Neural cell (in vitro differentiated cells): ENCODE measurements at regions not wholly inside any gene's neighbourhood (a gene's known extent, or its start where the extent isn't known, plus 50 kb on each side); places are given as distances from the start of the nearest gene placed in this dataset.

Source experiments
- H2AFZ ChIP-seq: fragments of 200-600, 300-800 bp; sonication (generic), shearing (Covaris generic); 2 replicates; pipeline ENCODE4 v1.6.0; 2014; ENCODE audit warnings: low read depth, mild to moderate bottlenecking, antibody characterized with exemption, low read length, moderate library complexity
- H3F3A ChIP-seq: fragments of 200-600 bp; shearing (Covaris generic); 2 replicates; pipeline ENCODE4 v1.6.1; 2016; ENCODE audit warnings: mild to moderate bottlenecking, moderate library complexity, mixed read lengths, antibody characterized with exemption, low read length; ENCODE audit not compliant: insufficient read depth, poor library complexity, severe bottlenecking
- H3K27ac ChIP-seq: fragments of 200-600, 300-800 bp; sonication (generic), shearing (Covaris generic); 2 replicates; pipeline ENCODE4 v1.5.1; 2014; ENCODE audit warnings: mild to moderate bottlenecking, low read length, moderate library complexity
- H3K27me3 ChIP-seq: fragments of 300-800, 200-600 bp; sonication (generic), shearing (Covaris generic); 2 replicates; pipeline ENCODE4 v1.6.0; 2014; ENCODE audit warnings: mild to moderate bottlenecking, low read depth, low read length, moderate library complexity; ENCODE audit not compliant: insufficient read depth
- H3K36me3 ChIP-seq: fragments of 300-800, 200-600 bp; sonication (generic), shearing (Covaris generic); 2 replicates; pipeline ENCODE4 v1.5.1; 2014; ENCODE audit warnings: mild to moderate bottlenecking, antibody characterized with exemption, low read length, moderate library complexity; ENCODE audit not compliant: insufficient read depth
- H3K4me2 ChIP-seq: fragments of 300-800, 200-600 bp; sonication (generic), shearing (Covaris generic); 2 replicates; pipeline ENCODE4 v1.6.0; 2014; ENCODE audit warnings: mild to moderate bottlenecking, low read length
- H3K4me3 ChIP-seq: fragments of 300-800, 200-600 bp; sonication (generic), shearing (Covaris generic); 2 replicates; pipeline ENCODE4 v1.5.1; 2014; ENCODE audit warnings: mild to moderate bottlenecking, low read length, moderate library complexity
- H3K79me2 ChIP-seq: fragments of 200-600 bp; shearing (Covaris generic); replicated peaks from 2 replicates; pipeline ENCODE4 v1.6.0; 2014; ENCODE audit warnings: mild to moderate bottlenecking, low read length, moderate library complexity; ENCODE audit not compliant: insufficient read depth
- H3K9ac ChIP-seq: fragments of 300-800, 200-600 bp; sonication (generic), shearing (Covaris generic); 2 replicates; pipeline ENCODE4 v1.6.1; 2016; ENCODE audit warnings: mild to moderate bottlenecking, low read length, mixed read lengths
- H3K9me2 ChIP-seq: fragments of 200-600 bp; shearing (Covaris generic); 2 replicates; pipeline ENCODE4 v1.6.1; 2016; ENCODE audit warnings: mild to moderate bottlenecking, low read length, mixed read lengths; ENCODE audit not compliant: insufficient read depth
- H3K9me3 ChIP-seq: fragments of 200-600, 300-800 bp; sonication (generic), shearing (Covaris generic); 2 replicates; pipeline ENCODE4 v1.6.1; 2016; ENCODE audit warnings: mild to moderate bottlenecking, mixed run types, low read length, moderate library complexity, mixed read lengths
- H4K20me1 ChIP-seq: fragments of 200-600 bp; shearing (Covaris generic); 2 replicates; pipeline ENCODE4 v1.6.1; 2016; ENCODE audit warnings: mild to moderate bottlenecking, mixed run types; ENCODE audit not compliant: insufficient read depth
- EP300 ChIP-seq: fragments of 450-650 bp; conservative IDR thresholded peaks from 2 replicates; pipeline ENCODE4 v1.6.1; 2014; ENCODE audit warnings: antibody characterized with exemption, mild to moderate bottlenecking, moderate library complexity; ENCODE audit not compliant: poor library complexity, severe bottlenecking
- EZH2 ChIP-seq: fragments of 200-600, 300-800 bp; shearing (Covaris generic), sonication (generic); IDR thresholded peaks from 2 replicates; pipeline ENCODE4 v1.6.1; 2014; ENCODE audit warnings: antibody characterized with exemption, low read length, borderline replicate concordance, mild to moderate bottlenecking; ENCODE audit not compliant: insufficient read depth, poor library complexity, severe bottlenecking
- MXI1 ChIP-seq: fragments of 450-650 bp; conservative IDR thresholded peaks from 2 replicates; pipeline ENCODE4 v1.6.1; 2014; ENCODE audit warnings: antibody characterized with exemption, mild to moderate bottlenecking; ENCODE audit not compliant: poor library complexity, severe bottlenecking
- POLR2AphosphoS5 ChIP-seq: IDR thresholded peaks from 2 replicates; pipeline ENCODE4 v1.6.1; 2012
- RAD21 ChIP-seq: fragments of 450-650 bp; conservative IDR thresholded peaks from 2 replicates; pipeline ENCODE4 v1.6.1; 2014; ENCODE audit warnings: antibody characterized with exemption, mild to moderate bottlenecking, moderate library complexity
- SMC3 ChIP-seq: fragments of 450-650 bp; conservative IDR thresholded peaks from 2 replicates; pipeline ENCODE4 v1.6.1; 2014; ENCODE audit warnings: antibody characterized with exemption, mild to moderate bottlenecking, moderate library complexity; ENCODE audit not compliant: poor library complexity
- TAF1 ChIP-seq: IDR thresholded peaks from 2 replicates; pipeline ENCODE4 v1.6.1; 2012; ENCODE audit warnings: low read depth
- TF ChIP-seq, protein P1 (sequence below): fragments of 450-650 bp; IDR thresholded peaks from 2 replicates; pipeline ENCODE4 v1.5.1; 2014; ENCODE audit warnings: antibody characterized with exemption, mild to moderate bottlenecking, moderate library complexity; ENCODE audit not compliant: poor library complexity, severe bottlenecking
- TF ChIP-seq, protein P2 (sequence below): IDR thresholded peaks from 2 replicates; pipeline ENCODE4 v1.6.1; 2012; ENCODE audit warnings: borderline replicate concordance

DNA sequence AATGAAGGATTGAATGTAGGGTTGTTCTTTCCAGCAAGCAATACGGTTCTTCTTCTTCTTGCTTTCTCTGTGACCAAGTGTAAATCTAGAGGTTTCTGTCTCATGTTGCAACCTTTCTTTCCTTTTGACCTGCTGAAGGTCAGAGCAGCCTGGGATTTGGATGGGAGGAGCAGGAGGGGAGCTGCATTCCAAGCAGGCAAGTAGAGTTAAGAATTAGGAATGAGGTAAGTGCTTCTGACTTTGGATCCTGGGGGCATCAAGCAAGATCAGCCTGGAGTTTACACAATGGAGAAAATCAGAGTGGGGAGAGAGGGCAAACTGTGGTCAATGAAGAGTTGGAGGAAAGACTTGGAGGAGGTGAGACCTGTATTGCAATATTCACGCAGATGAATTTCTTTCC is 225.6 kb upstream of the ZBED5 start:
- Histone ChIP-seq H3K79me2 (no peaks in the 10 kb centered on the region), H2AFZ (no peak overlapping the region), H3K4me2 (no peak overlapping the region), H3K9ac (no peak overlapping the region), H4K20me1 (no peaks in the 10 kb centered on the region), H3K9me2 (no peaks in the 10 kb centered on the region), H3K9me3 (no peaks in the 10 kb centered on the region), H3K27me3 (no peaks in the 10 kb centered on the region), H3F3A (no peaks in the 10 kb centered on the region), H3K4me3 (no peak overlapping the region), H3K36me3 (no peaks in the 10 kb centered on the region), H3K27ac (no peak overlapping the region)
- no peak for TF ChIP-seq EP300
- no peak for TF ChIP-seq RAD21
- TF ChIP-seq POLR2AphosphoS5: no peak
- no peak for TF ChIP-seq EZH2
- no peak for TF ChIP-seq SMC3
- TF ChIP-seq MXI1: no peak
- TF ChIP-seq, protein P1, sequence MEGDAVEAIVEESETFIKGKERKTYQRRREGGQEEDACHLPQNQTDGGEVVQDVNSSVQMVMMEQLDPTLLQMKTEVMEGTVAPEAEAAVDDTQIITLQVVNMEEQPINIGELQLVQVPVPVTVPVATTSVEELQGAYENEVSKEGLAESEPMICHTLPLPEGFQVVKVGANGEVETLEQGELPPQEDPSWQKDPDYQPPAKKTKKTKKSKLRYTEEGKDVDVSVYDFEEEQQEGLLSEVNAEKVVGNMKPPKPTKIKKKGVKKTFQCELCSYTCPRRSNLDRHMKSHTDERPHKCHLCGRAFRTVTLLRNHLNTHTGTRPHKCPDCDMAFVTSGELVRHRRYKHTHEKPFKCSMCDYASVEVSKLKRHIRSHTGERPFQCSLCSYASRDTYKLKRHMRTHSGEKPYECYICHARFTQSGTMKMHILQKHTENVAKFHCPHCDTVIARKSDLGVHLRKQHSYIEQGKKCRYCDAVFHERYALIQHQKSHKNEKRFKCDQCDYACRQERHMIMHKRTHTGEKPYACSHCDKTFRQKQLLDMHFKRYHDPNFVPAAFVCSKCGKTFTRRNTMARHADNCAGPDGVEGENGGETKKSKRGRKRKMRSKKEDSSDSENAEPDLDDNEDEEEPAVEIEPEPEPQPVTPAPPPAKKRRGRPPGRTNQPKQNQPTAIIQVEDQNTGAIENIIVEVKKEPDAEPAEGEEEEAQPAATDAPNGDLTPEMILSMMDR: no peak
- TF ChIP-seq, protein P2, sequence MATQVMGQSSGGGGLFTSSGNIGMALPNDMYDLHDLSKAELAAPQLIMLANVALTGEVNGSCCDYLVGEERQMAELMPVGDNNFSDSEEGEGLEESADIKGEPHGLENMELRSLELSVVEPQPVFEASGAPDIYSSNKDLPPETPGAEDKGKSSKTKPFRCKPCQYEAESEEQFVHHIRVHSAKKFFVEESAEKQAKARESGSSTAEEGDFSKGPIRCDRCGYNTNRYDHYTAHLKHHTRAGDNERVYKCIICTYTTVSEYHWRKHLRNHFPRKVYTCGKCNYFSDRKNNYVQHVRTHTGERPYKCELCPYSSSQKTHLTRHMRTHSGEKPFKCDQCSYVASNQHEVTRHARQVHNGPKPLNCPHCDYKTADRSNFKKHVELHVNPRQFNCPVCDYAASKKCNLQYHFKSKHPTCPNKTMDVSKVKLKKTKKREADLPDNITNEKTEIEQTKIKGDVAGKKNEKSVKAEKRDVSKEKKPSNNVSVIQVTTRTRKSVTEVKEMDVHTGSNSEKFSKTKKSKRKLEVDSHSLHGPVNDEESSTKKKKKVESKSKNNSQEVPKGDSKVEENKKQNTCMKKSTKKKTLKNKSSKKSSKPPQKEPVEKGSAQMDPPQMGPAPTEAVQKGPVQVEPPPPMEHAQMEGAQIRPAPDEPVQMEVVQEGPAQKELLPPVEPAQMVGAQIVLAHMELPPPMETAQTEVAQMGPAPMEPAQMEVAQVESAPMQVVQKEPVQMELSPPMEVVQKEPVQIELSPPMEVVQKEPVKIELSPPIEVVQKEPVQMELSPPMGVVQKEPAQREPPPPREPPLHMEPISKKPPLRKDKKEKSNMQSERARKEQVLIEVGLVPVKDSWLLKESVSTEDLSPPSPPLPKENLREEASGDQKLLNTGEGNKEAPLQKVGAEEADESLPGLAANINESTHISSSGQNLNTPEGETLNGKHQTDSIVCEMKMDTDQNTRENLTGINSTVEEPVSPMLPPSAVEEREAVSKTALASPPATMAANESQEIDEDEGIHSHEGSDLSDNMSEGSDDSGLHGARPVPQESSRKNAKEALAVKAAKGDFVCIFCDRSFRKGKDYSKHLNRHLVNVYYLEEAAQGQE: no peak
- TF ChIP-seq TAF1: no peak

DNA sequence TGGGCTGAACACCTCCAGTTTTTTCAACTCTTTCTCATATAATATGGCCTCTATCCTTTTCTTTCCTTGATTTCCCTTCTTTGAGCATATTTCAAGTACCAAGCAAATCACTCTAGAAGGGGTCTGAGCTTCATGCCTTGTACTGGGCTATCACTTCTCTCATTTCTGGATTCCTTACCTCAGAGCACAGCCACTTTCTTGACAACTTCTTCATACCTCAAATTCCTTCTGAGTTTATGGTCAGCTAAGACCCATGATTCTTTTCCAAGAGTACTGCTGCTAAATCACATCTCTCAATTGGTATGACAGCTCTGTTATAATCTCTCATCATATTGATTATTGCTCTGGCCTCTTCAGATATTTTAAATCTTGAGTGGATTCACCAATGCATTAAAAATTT is 224.8 kb upstream of the ZBED5 start:
- Histone ChIP-seq H3K36me3 (no peaks in the 10 kb centered on the region), H4K20me1 (no peaks in the 10 kb centered on the region), H3K9ac (no peak overlapping the region), H3K9me3 (no peaks in the 10 kb centered on the region), H2AFZ (no peak overlapping the region), H3K27me3 (no peaks in the 10 kb centered on the region), H3F3A (no peaks in the 10 kb centered on the region), H3K4me2 (no peak overlapping the region), H3K27ac (no peak overlapping the region), H3K9me2 (no peaks in the 10 kb centered on the region), H3K79me2 (no peaks in the 10 kb centered on the region), H3K4me3 (no peak overlapping the region)
- no peak for TF ChIP-seq MXI1
- TF ChIP-seq, protein P2: no peak
- no peak for TF ChIP-seq EP300
- TF ChIP-seq RAD21: no peak
- TF ChIP-seq POLR2AphosphoS5: no peak
- no peak for TF ChIP-seq TAF1
- no peak for TF ChIP-seq EZH2
